ENCODE measurements at regions not wholly inside any gene's neighbourhood (a gene's known extent, or its start where the extent isn't known, plus 50 kb on each side); places are given as distances from the start of the nearest gene placed in this dataset.
A peak's percentile ranks its signal among the peaks of the same experiment; 100 is the strongest.

GRCh38 chr4:129179276-129179675, 83.3 kb downstream of the C4orf33 start:
- Histone ChIP-seq H3K27me3 (ENCODE audit: control insufficient read depth in 4 of 4, insufficient read depth in 4 of 4, low read length in 3 of 4) (no peaks in the 10 kb centered on the region), H3K4me1 (ENCODE audit: control insufficient read depth in 4 of 4, insufficient read depth in 4 of 4, low read length in 3 of 4) (no peaks in the 10 kb centered on the region), H3K4me3 (ENCODE audit: low read depth in 1 of 3, low read length in 3 of 3) (no peak overlapping the region), H3K9ac (ENCODE audit: low read depth in 1 of 2, low read length in 2 of 2) (no peak overlapping the region), H3K9me3 (ENCODE audit: control insufficient read depth in 4 of 4, low read length in 3 of 4) (no peaks in the 10 kb centered on the region), H3K27ac (ENCODE audit: low read depth in 1 of 2, low read length in 2 of 2) (no peak overlapping the region), H3K36me3 (ENCODE audit: control insufficient read depth in 4 of 4, insufficient read depth in 3 of 4, low read depth in 1 of 4, low read length in 3 of 4) (no peaks in the 10 kb centered on the region)
- TF ChIP-seq ATF3 (IDR thresholded peaks at IDR 0.05) (no peak), RXRA (IDR thresholded peaks at IDR 0.05) (no peak), REST (IDR thresholded peaks at IDR 0.05) (no peak), NR2F2 (IDR thresholded peaks at IDR 0.05) (no peak), FOXA2 (IDR thresholded peaks at IDR 0.05) (no peak), EGR1 (IDR thresholded peaks at IDR 0.05; ENCODE audit: low read depth in 2 of 2) (no peak), HNF4A (conservative IDR thresholded peaks at IDR 0.05) (no peak), CTCF (IDR thresholded peaks at IDR 0.05; ENCODE audit: low read depth, low read length, missing input control) (no peak), RAD21 (IDR thresholded peaks at IDR 0.05) (no peak), TAF1 (conservative IDR thresholded peaks at IDR 0.05) (no peak), SP1 (IDR thresholded peaks at IDR 0.05) (no peak), FOXA1 (IDR thresholded peaks at IDR 0.05) (no peak), YY1 (IDR thresholded peaks at IDR 0.05) (no peak), ZBTB33 (IDR thresholded peaks at IDR 0.05) (no peak), MAX (IDR thresholded peaks at IDR 0.05) (no peak), HNF4G (IDR thresholded peaks at IDR 0.05) (no peak), GABPA (IDR thresholded peaks at IDR 0.05 in 1 of 2, conservative IDR thresholded peaks at IDR 0.05 in 1 of 2) (no peak)
- WGBS, result 86% methylated on average over 2 of the region's 2 CpGs
- no peak for DNase-seq (ENCODE audit: low spot score)

- H3K9ac ChIP-seq (ENCODE audit: low read depth in 1 of 2, low read length in 2 of 2), result peak overlapping the region; percentile 66 to 68
- H3K36me3 ChIP-seq (ENCODE audit: control insufficient read depth in 4 of 4, insufficient read depth in 3 of 4, low read depth in 1 of 4, low read length in 3 of 4), result no peaks in the 10 kb centered on the region
- peak overlapping the region; percentile 70 to 89 for H3K27ac ChIP-seq (ENCODE audit: low read depth in 1 of 2, low read length in 2 of 2)
- H3K9me3 ChIP-seq (ENCODE audit: control insufficient read depth in 4 of 4, low read length in 3 of 4), result no peaks in the 10 kb centered on the region
- no peak for DNase-seq (ENCODE audit: low spot score)
- H3K27me3 ChIP-seq (ENCODE audit: control insufficient read depth in 4 of 4, insufficient read depth in 4 of 4, low read length in 3 of 4), result no peaks in the 10 kb centered on the region
- 30% methylated on average over 4 of the region's 4 CpGs for WGBS
- H3K4me3 ChIP-seq (ENCODE audit: low read depth in 1 of 3, low read length in 3 of 3), result peak overlapping the region in 2 of 3 donors; percentile 50 to 53
- peaks cover 0 to 13% (median 2%) of the 10 kb centered on the region in 4 donors for H3K4me1 ChIP-seq (ENCODE audit: control insufficient read depth in 4 of 4, insufficient read depth in 4 of 4, low read length in 3 of 4)
- TF ChIP-seq YY1 (IDR thresholded peaks at IDR 0.05) (peak; percentile 55), CTCF (IDR thresholded peaks at IDR 0.05; ENCODE audit: low read depth, low read length, missing input control) (no peak), REST (IDR thresholded peaks at IDR 0.05) (peak; percentile 16), NR2F2 (IDR thresholded peaks at IDR 0.05) (peak; percentile 67), GABPA (IDR thresholded peaks at IDR 0.05 in 1 of 2, conservative IDR thresholded peaks at IDR 0.05 in 1 of 2) (no peak), JUND (IDR thresholded peaks at IDR 0.05) (no peak), SP1 (IDR thresholded peaks at IDR 0.05) (peak; percentile 80), RXRA (IDR thresholded peaks at IDR 0.05) (peak; percentile 62 to 67), HNF4G (IDR thresholded peaks at IDR 0.05) (no peak), MAX (IDR thresholded peaks at IDR 0.05) (peak; percentile 26), RAD21 (IDR thresholded peaks at IDR 0.05) (peak in 1 of 2 donors; percentile 17)
Measured at GRCh38 chr4:129189630-129190029, 93.7 kb downstream of the C4orf33 start.
